Keratinocyte (primary cell): ENCODE measurements at regions not wholly inside any gene's neighbourhood (a gene's known extent, or its start where the extent isn't known, plus 50 kb on each side); places are given as distances from the start of the nearest gene placed in this dataset.

ENCODE experiments used
- DNase-seq: peaks from one replicate; pipeline ENCODE4 v3.0.0-alpha.2; 2011; ENCODE audit warnings: low read depth, missing footprints, low spot score
- FAIRE-seq: peaks from 2 replicates; lab custom pipeline; 2011; peaks lifted over from hg19 to GRCh38; lab: Jason Lieb, UNC
- H2AFZ ChIP-seq: 2 replicates; pipeline ENCODE4 v1.6.0; 2012; ENCODE audit warnings: low read length, control low read depth, inconsistent platforms; ENCODE audit not compliant: control insufficient read depth
- H3K27ac ChIP-seq: 2 replicates; pipeline ENCODE4 v1.5.1; 2011; ENCODE audit warnings: low read length; ENCODE audit not compliant: control insufficient read depth, insufficient read depth
- H3K27me3 ChIP-seq: 3 replicates; pipeline ENCODE4 v1.6.0; 2011; ENCODE audit warnings: low read length; ENCODE audit not compliant: control insufficient read depth, insufficient read depth; ENCODE audit errors: extremely low read depth
- H3K36me3 ChIP-seq, 2 experiments: 2 replicates in 1 of 2; 3 replicates in 1 of 2; pipeline ENCODE4 v1.5.1; 2011; ENCODE audit warnings: low read length in 2 of 2, mild to moderate bottlenecking in 1 of 2; ENCODE audit not compliant: control insufficient read depth in 2 of 2, insufficient read depth in 2 of 2; ENCODE audit errors: extremely low read depth in 1 of 2
- H3K4me1 ChIP-seq: 3 replicates; pipeline ENCODE4 v1.5.1; 2011; ENCODE audit warnings: low read length; ENCODE audit not compliant: control insufficient read depth, insufficient read depth; ENCODE audit errors: extremely low read depth
- H3K4me2 ChIP-seq: 3 replicates; pipeline ENCODE4 v1.6.0; 2011; ENCODE audit warnings: low read depth, low read length; ENCODE audit not compliant: control insufficient read depth, insufficient read depth; ENCODE audit errors: extremely low read depth
- H3K4me3 ChIP-seq, 3 experiments: fragments of 200-600 bp in 1 of 3; sonication (generic) in 1 of 3; 2 replicates in 2 of 3; 3 replicates in 1 of 3; pipeline ENCODE4 v1.5.1; 2011 to 2016; ENCODE audit warnings: low read length in 3 of 3, mild to moderate bottlenecking in 3 of 3, control low read depth in 2 of 3, inconsistent platforms in 1 of 3, low read depth in 1 of 3, mixed read lengths in 1 of 3, mixed run types in 1 of 3, moderate library complexity in 1 of 3; ENCODE audit not compliant: control insufficient read depth in 2 of 3, insufficient read depth in 2 of 3; ENCODE audit errors: extremely low read depth in 1 of 3
- H3K79me2 ChIP-seq: 2 replicates; pipeline ENCODE4 v1.6.0; 2012; ENCODE audit warnings: low read length; ENCODE audit not compliant: control insufficient read depth, insufficient read depth
- H3K9ac ChIP-seq: 3 replicates; pipeline ENCODE4 v1.6.0; 2011; ENCODE audit warnings: low read length; ENCODE audit not compliant: control insufficient read depth, insufficient read depth; ENCODE audit errors: extremely low read depth
- H3K9me1 ChIP-seq: 3 replicates; pipeline ENCODE4 v1.6.0; 2011; ENCODE audit warnings: low read length; ENCODE audit not compliant: control insufficient read depth, insufficient read depth; ENCODE audit errors: extremely low read depth
- H3K9me3 ChIP-seq: 2 replicates; pipeline ENCODE4 v1.5.1; 2012; ENCODE audit warnings: low read depth, low read length; ENCODE audit not compliant: control insufficient read depth
- H4K20me1 ChIP-seq: 3 replicates; pipeline ENCODE4 v1.6.0; 2011; ENCODE audit warnings: low read length; ENCODE audit not compliant: control insufficient read depth, insufficient read depth; ENCODE audit errors: extremely low read depth
- CTCF ChIP-seq, 3 experiments: IDR thresholded peaks in 1 of 3; conservative IDR thresholded peaks in 1 of 3; optimal IDR thresholded peaks in 1 of 3; 2 replicates in 2 of 3; 3 replicates in 1 of 3; pipeline versions ENCODE3 to v1.5.1; 2011; ENCODE audit warnings: low read length in 3 of 3, mild to moderate bottlenecking in 3 of 3, moderate library complexity in 2 of 3, control low read depth in 1 of 3, inconsistent platforms in 1 of 3; ENCODE audit not compliant: insufficient read depth in 2 of 3; ENCODE audit errors: extremely low read depth in 1 of 3
- EZH2 ChIP-seq: IDR thresholded peaks from one replicate; pipeline ENCODE4 v1.6.1; 2012; ENCODE audit warnings: inconsistent platforms, mild to moderate bottlenecking, low read length, moderate library complexity
- dilution Hi-C: fragments of 300-500 bp; cut with MboI; formaldehyde crosslinking; loops from one replicate; pipeline ENCODE4 v1.7.0; 2020; ENCODE audit warnings: low sequenced_read_pairs; ENCODE audit not compliant: extremely low pct_ligation_motif_present

- H3K27ac ChIP-seq, result no peak overlapping the region
- H3K4me1 ChIP-seq, result no peaks in the 10 kb centered on the region
- TF ChIP-seq EZH2 (no peak), CTCF (optimal IDR thresholded peaks at IDR 0.05 in 1 of 3, IDR thresholded peaks at IDR 0.05 in 1 of 3, conservative IDR thresholded peaks at IDR 0.05 in 1 of 3; ENCODE audit: extremely low read depth in 1 of 3, insufficient read depth in 2 of 3, low read length in 3 of 3) (no peak)
- dilution Hi-C loops, result no loop called here
- no peaks in the 10 kb centered on the region for H3K79me2 ChIP-seq
- FAIRE-seq, result no peak
- no peak for DNase-seq
- H3K9ac ChIP-seq, result no peak overlapping the region
- no peaks in the 10 kb centered on the region for H3K9me1 ChIP-seq
- no peaks in the 10 kb centered on the region for H3K27me3 ChIP-seq
- H4K20me1 ChIP-seq, result no peaks in the 10 kb centered on the region
- no peaks in the 10 kb centered on the region for H3K9me3 ChIP-seq
- no peak overlapping the region for H2AFZ ChIP-seq
- H3K36me3 ChIP-seq, result no peaks in the 10 kb centered on the region
- no peak overlapping the region for H3K4me2 ChIP-seq
- no peak overlapping the region for H3K4me3 ChIP-seq
Observed at GRCh38 chr13:66048888-66049287, 1181.2 kb downstream of the PCDH9 start.

- Histone ChIP-seq H3K27me3 (no peaks in the 10 kb centered on the region), H3K27ac (no peak overlapping the region), H3K79me2 (no peaks in the 10 kb centered on the region), H4K20me1 (no peaks in the 10 kb centered on the region), H3K4me1 (no peaks in the 10 kb centered on the region), H3K36me3 (no peaks in the 10 kb centered on the region), H3K4me3 (no peak overlapping the region), H3K9me3 (no peaks in the 10 kb centered on the region), H3K4me2 (no peak overlapping the region), H2AFZ (no peak overlapping the region), H3K9me1 (no peaks in the 10 kb centered on the region), H3K9ac (no peak overlapping the region)
- no peak for TF ChIP-seq EZH2
- TF ChIP-seq CTCF (optimal IDR thresholded peaks at IDR 0.05 in 1 of 3, IDR thresholded peaks at IDR 0.05 in 1 of 3, conservative IDR thresholded peaks at IDR 0.05 in 1 of 3; ENCODE audit: extremely low read depth in 1 of 3, insufficient read depth in 2 of 3, low read length in 3 of 3), result no peak
- FAIRE-seq, result no peak
- dilution Hi-C loops, result no loop called here
- no peak for DNase-seq
Observed at GRCh38 chr13:66040506-66040905, 1189.6 kb downstream of the PCDH9 start.
